ENCODE measurements at regions not wholly inside any gene's neighbourhood (a gene's known extent, or its start where the extent isn't known, plus 50 kb on each side); places are given as distances from the start of the nearest gene placed in this dataset.
"Not testable (repeated sequence)": the region's sequence is repeated elsewhere in the genome, so short reads cannot be mapped to it uniquely, and the experiment has no call there.

DNA sequence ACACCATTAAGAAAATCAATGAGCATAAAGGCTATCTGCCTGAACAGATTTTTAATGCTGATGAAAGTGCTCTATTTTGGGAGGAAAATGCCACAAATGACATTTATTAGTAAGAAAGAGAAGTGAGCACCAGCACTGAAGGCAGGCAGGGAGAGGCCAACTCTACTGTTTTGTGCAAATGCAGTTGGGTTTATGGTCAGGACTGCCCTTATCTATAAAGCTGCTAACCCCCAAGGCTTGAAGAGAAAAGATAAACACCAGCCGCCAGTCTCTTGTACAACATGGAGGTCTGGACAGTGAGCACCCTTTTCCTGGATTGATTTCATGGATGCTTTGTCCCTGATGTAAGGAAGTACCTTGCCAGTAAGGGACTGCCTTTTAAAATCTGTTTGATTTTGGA, 246.8 kb upstream of the SFSWAP start:
- DNase-seq (ENCODE audit: low read depth), result no peak
- no peak overlapping the region for H3K4me3 ChIP-seq (ENCODE audit: low read depth, low read length)
- no peaks in the 10 kb centered on the region for H3K27me3 ChIP-seq (ENCODE audit: control insufficient read depth, insufficient read depth, low read length)
- TF ChIP-seq, protein P1, sequence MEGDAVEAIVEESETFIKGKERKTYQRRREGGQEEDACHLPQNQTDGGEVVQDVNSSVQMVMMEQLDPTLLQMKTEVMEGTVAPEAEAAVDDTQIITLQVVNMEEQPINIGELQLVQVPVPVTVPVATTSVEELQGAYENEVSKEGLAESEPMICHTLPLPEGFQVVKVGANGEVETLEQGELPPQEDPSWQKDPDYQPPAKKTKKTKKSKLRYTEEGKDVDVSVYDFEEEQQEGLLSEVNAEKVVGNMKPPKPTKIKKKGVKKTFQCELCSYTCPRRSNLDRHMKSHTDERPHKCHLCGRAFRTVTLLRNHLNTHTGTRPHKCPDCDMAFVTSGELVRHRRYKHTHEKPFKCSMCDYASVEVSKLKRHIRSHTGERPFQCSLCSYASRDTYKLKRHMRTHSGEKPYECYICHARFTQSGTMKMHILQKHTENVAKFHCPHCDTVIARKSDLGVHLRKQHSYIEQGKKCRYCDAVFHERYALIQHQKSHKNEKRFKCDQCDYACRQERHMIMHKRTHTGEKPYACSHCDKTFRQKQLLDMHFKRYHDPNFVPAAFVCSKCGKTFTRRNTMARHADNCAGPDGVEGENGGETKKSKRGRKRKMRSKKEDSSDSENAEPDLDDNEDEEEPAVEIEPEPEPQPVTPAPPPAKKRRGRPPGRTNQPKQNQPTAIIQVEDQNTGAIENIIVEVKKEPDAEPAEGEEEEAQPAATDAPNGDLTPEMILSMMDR (IDR thresholded peaks at IDR 0.05; ENCODE audit: insufficient read depth, low read depth, low read length), result no peak
- no peaks in the 10 kb centered on the region for H3K36me3 ChIP-seq (ENCODE audit: control insufficient read depth, insufficient read depth, low read length)
- ChIA-PET CTCF (no interaction called here), POLR2A (no interaction called here)

GRCh38 chr12:131466306-131466705, 244.6 kb upstream of the SFSWAP start:
- no peaks in the 10 kb centered on the region for H3K27me3 ChIP-seq (ENCODE audit: control insufficient read depth, insufficient read depth, low read length)
- ChIA-PET CTCF (no interaction called here), POLR2A (no interaction called here)
- no peak overlapping the region for H3K4me3 ChIP-seq (ENCODE audit: low read depth, low read length)
- no peak for DNase-seq (ENCODE audit: low read depth)
- no peaks in the 10 kb centered on the region for H3K36me3 ChIP-seq (ENCODE audit: control insufficient read depth, insufficient read depth, low read length)
- TF ChIP-seq, protein P1 (IDR thresholded peaks at IDR 0.05; ENCODE audit: insufficient read depth, low read depth, low read length), result no peak

GRCh38 chr12:131466932-131467331, 244.0 kb upstream of the SFSWAP start:
- Histone ChIP-seq H3K36me3 (ENCODE audit: control insufficient read depth, insufficient read depth, low read length) (no peaks in the 10 kb centered on the region), H3K4me3 (ENCODE audit: low read depth, low read length) (no peak overlapping the region), H3K27me3 (ENCODE audit: control insufficient read depth, insufficient read depth, low read length) (no peaks in the 10 kb centered on the region)
- CTCF ChIA-PET, result no interaction called here
- DNase-seq (ENCODE audit: low read depth), result no peak
- TF ChIP-seq, protein P1 (IDR thresholded peaks at IDR 0.05; ENCODE audit: insufficient read depth, low read depth, low read length), result no peak
- POLR2A ChIA-PET, result no interaction called here

DNA sequence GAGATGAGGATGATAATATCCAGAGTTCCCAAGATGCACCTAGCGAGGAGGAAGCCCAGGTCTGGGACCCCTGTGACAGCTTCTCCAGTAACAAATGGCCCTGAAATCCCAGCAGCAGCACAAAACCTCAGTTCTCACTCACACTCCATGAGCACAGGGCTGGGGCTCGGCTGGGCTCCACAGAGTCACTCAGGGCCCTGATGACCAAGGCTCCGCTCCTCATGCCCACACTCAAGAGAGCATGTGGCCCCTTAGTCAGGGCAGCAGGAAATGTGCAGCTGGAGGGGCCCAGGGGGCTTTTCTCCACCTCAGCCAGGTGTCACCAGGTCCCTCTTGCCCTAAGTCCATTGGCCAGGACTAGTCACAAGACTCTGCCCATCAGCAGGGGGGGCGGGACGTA, 242.7 kb upstream of the SFSWAP start:
- no peak overlapping the region for H3K4me3 ChIP-seq (ENCODE audit: low read depth, low read length)
- no peaks in the 10 kb centered on the region for H3K27me3 ChIP-seq (ENCODE audit: control insufficient read depth, insufficient read depth, low read length)
- no peaks in the 10 kb centered on the region for H3K36me3 ChIP-seq (ENCODE audit: control insufficient read depth, insufficient read depth, low read length)
- CTCF ChIA-PET, result interaction anchor here (0.9 kb wide), 1 partner anchor 11 kb away, joined by 4 read pairs; no protein-coding TSS in a partner anchor
- POLR2A ChIA-PET, result no interaction called here
- TF ChIP-seq, protein P1 (IDR thresholded peaks at IDR 0.05; ENCODE audit: insufficient read depth, low read depth, low read length), result no peak
- DNase-seq (ENCODE audit: low read depth), result no peak

DNA sequence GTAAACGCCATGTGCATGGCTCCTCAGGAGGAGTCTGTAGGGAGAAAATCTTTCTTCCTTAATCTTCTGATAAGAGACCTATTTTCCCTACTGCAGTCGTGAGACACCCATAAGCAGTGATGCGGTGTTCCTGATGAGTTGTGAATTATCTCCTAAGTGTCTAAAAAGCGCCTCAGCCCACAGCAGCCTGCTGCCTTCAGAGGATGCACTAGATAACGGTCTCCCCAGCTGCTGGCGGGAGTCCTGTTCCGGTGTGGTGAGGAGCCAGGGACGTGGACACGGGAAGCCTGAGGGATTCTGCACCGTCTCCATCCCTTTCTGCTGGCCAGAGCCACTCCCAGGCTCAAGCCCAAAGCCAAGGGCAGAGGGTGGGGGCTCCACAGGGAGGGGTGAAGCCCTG, 240.9 kb upstream of the SFSWAP start:
- H3K36me3 ChIP-seq (ENCODE audit: control insufficient read depth, insufficient read depth, low read length); H3K4me3 ChIP-seq (ENCODE audit: low read depth, low read length); DNase-seq (ENCODE audit: low read depth); POLR2A ChIA-PET; H3K27me3 ChIP-seq (ENCODE audit: control insufficient read depth, insufficient read depth, low read length); CTCF ChIA-PET: not testable (repeated sequence)

GRCh38 chr12:131471271-131471905, 239.5 kb upstream of the SFSWAP start:
- Histone ChIP-seq H3K36me3 (ENCODE audit: control insufficient read depth, insufficient read depth, low read length) (no peaks in the 10 kb centered on the region), H3K4me3 (ENCODE audit: low read depth, low read length) (no peak overlapping the region), H3K27me3 (ENCODE audit: control insufficient read depth, insufficient read depth, low read length) (no peaks in the 10 kb centered on the region)
- TF ChIP-seq, protein P1 (IDR thresholded peaks at IDR 0.05; ENCODE audit: insufficient read depth, low read depth, low read length), result no peak
- ChIA-PET POLR2A (no interaction called here), CTCF (no interaction called here)
- DNase-seq (ENCODE audit: low read depth), result no peak
